ENCODE measurements at regions not wholly inside any gene's neighbourhood (a gene's known extent, or its start where the extent isn't known, plus 50 kb on each side); places are given as distances from the start of the nearest gene placed in this dataset.
"Not testable (repeated sequence)": the region's sequence is repeated elsewhere in the genome, so short reads cannot be mapped to it uniquely, and the experiment has no call there.

DNA sequence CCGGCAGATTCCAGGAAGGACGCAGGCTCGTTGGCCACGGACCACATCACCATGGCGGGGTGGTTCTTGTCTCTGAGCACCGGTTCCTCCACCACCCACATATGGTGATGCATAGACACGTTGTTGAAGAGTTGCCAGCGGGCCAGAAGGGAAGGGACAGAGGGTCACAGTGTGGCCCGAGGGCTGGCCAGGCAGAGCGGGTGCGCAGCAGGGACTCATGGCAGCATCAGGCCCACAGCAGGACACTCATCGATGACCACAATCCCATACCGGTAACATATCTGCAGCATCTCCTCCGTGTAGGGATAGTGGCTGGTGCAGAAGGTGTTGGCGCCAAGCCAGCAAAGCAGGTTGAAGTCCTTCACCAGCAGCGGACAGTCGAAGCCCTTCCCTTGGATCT is 469.2 kb upstream of the FAM174A start:
- not testable (repeated sequence) for DNase-seq (ENCODE audit: low read depth in 2 of 3, low spot score in 2 of 3)

DNA sequence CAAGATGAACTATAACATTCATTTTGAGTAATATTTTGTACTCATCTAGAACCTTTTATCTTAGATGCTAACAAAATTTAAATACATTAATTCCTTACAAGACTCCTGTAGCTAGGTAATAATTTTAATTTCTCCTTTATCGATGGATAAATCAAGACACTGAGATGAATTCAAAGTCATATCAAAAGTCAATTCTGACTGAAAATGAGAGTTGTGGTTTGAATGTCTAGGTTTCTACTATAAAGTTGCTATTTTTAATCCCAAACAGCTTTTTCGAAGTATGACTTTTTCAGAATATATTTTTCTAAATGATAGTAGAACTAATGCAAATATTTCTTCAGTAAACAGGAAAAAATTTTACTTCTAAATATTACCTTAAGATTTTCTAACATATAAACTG is 491.7 kb upstream of the FAM174A start:
- DNase-seq (ENCODE audit: low read depth in 2 of 3, low spot score in 2 of 3), result no peak

DNA sequence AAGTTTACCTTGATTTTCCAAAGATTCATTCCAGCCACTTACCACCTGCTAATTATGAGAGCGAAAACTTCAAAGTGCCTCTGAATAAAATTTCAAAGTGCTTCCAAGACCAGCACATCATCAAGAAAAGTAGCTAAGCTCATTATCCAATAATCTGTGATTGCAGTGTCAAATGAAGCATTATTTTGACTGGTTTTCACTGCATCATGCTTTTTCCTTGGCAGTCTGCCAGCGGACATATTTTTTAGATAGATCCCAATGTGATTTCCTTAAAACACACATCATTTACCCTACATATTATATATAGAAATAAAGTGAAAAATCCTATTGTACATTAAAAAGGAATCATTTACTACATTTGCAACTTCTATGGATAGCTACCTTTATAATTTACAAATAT is 508.6 kb upstream of the FAM174A start:
- no peak for DNase-seq (ENCODE audit: low read depth in 2 of 3, low spot score in 2 of 3)

DNA sequence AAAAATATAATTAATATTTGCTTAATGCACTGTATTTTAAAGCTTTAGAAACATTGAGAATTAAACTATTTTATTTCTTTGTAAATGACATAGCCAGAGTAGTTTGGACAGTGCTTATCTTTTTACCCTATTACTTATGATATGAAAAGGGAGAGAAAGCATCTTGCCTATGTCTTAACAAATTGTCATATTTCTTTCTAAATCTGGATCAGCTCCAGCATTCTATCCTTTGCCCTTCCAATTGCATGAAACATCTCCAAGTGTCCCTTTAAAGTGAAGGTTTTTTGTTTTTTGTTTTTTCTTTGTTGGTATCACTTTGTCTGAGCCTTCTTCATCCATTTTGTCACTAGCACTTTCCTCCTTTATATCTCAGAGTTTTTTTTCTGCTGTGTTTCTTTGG is 511.6 kb upstream of the FAM174A start:
- DNase-seq (ENCODE audit: low read depth in 2 of 3, low spot score in 2 of 3), result no peak

DNA sequence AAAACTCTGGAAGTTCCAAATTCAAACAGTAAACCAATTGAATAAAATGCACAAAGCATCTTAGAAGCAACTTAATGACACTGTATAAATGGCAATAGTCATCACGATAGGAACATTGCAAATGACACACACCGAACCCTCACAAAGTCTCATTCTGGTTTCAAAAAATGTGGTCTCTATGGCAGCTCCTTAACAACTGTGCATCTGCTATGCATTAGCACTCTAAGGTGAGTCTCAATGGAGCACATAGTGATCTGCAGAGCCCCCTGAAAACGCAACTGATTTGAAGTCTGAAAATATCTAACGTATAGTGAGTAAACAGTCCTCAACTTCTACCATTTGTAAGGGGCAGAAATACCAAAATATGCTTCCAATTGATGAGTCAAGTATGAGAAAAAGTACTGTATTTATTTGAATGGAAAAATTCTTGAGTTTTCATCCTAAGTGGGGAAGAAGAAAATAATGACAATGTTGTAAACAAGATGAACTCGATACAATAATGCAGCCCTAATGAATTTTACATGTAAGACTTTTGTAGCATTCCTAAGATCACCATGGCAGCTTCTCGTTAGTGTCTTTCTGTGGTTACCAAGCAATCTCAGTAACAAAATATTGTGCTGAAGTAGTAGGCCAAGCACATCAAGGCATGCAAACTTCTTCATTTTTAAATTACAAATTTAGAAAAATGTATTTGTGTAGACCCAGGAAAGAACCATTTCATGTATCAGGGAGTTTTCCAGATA is 517.5 kb upstream of the FAM174A start:
- no peak for DNase-seq (ENCODE audit: low read depth in 2 of 3, low spot score in 2 of 3)

DNA sequence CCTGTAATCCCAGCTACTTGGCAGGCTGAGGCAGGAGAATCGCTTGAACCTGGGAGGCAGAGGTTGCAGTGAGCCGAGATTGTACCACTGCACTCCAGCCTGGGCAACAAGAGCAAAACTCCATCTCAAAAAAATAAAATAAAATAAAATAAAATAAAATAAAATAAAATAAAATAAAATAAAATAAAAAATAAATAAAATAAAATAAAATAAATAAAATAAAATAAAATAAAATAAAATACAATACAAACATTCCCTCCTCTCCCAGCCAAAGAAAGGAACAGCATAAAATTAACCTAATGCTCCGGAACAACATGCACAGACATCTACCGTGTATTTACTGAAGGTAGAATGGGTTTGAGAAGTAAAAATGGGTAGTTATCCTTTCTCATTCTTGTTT is 521.9 kb upstream of the FAM174A start:
- DNase-seq (ENCODE audit: low read depth in 2 of 3, low spot score in 2 of 3), result not testable (repeated sequence)

DNA sequence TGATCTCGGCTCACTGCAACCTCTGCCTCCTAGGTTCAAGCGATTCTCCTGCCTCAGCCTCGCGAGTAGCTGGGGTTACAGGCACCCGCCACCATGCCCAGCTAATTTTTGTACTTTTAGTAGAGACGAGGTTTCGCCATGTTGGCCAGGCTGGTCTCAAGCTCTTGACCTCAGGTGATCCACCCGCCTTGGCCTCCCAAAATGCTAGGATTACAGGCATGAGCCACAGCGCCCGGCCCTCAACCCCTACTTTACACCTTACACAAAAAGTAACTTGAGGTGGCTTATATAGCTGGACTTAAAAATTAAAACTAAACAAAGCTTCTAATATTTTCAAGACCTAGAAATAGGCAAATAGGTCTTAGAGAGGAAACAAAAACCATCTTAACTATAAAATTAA is 524.0 kb upstream of the FAM174A start:
- not testable (repeated sequence) for DNase-seq (ENCODE audit: low read depth in 2 of 3, low spot score in 2 of 3)

DNA sequence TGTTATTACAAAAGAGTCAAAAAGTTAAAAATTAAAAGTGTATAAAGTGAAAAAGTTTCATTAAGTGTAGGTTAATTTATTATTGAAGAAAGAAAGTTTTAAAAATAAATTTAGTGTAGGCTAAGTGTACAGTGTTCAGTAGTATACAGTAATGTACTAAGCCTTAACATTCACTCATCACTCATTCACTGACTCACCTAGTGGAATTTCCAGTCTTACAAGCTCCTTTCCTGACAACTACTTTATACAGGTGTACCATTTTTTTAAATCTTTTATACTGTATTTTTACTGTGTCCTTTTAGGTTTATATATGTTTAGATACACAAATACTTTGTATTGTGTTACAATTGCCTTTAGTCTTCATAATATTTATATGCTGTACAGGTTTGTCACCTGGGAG is 530.2 kb upstream of the FAM174A start:
- no peak for DNase-seq (ENCODE audit: low read depth in 2 of 3, low spot score in 2 of 3)

DNA sequence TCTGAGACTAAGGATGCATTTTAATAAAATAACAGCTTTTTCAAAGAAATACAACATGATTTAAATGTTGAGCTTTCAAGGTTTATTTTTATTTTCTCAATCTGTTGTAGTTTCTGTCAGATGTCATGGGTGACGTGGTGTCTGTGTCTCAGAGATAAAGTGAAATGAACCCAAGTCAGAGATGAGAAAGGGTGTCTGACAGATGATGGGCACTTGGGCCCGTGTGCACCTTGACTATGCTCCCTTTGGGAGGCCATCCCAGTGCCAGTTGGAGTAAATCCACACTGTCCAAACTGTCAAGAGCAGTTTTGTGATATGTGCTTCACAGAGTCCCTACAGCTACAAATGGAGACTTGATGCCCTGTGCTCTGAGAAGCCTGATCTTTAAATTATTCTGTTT is 536.9 kb upstream of the FAM174A start:
- DNase-seq (ENCODE audit: low read depth in 2 of 3, low spot score in 2 of 3), result no peak

DNA sequence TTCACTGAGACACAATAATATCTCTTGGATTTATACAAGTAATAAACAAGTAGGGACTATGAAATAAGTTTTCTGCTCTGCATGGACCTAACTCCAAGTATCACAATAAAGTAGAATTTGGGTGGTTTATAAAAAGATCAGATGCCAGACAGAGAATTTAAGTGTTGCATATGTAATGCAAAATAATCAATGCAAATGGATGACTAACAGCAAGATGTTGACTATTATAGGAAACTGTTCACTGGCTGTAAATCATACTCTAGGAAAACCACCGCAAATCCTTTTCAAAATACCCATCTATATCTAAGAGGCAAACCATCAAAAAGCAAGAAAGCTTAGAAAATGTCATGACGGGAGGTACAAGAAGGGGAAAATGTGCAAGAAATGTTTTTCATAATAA is 539.8 kb upstream of the FAM174A start:
- no peak for DNase-seq (ENCODE audit: low read depth in 2 of 3, low spot score in 2 of 3)

DNA sequence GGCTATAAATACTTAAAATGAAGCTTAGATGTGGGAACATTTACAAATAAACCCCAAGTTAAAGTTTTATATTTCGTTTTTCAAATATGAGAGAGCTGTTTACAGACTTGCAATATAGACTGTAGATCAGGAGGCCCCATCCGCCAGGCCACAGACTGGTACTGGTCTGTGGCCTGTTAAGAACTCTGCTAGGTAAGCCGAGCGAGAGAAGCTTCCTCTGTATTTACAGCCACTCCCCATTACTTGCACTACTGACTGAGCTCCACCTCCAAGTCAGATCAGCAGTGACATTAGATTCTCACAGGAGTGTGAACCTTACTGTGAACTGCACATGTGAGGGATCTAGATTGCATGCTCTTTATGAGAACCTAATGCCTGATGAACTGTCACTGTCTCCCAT is 561.4 kb upstream of the FAM174A start:
- no peak for DNase-seq (ENCODE audit: low read depth in 2 of 3, low spot score in 2 of 3)

DNA sequence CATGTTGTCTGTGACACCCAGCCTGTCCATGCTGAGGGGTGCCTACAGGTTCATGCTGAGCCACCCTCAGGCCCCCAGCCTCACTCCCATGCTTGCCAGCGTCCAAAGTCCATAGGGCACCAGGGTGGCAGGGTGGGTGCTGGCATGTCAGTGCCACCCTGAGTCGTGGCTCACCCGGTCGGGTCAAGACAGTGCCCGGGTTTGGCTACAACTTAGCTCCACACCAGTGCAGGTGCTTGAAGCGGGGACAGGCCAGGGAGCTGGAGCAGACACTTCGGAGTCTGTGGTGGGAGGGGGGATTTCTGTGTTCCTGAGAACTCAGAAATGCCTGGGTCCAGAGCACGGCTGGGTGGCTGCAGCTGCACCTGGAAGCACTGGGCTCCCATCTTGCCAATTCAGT is 579.2 kb upstream of the FAM174A start:
- DNase-seq (ENCODE audit: low read depth in 2 of 3, low spot score in 2 of 3), result no peak

DNA sequence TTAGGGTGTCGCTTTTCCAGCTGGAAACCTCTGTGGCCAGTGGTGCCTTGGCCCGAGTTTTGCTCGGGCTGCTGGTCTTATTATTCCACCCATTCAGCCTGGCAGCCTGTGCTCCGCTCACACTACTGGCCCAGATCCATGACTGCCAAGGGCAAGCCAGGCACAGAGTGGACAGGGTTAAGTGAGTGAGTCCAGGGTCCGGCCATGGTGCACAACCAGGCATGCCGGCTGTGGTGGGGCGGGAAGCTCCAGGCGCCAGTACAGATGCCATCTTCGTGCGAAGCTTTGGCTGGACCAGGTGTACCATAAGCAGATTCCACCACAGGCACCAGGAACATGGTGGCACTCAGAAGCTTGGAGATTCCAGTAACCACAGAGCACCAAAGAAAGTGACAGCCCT is 580.2 kb upstream of the FAM174A start:
- DNase-seq (ENCODE audit: low read depth in 2 of 3, low spot score in 2 of 3), result no peak

DNA sequence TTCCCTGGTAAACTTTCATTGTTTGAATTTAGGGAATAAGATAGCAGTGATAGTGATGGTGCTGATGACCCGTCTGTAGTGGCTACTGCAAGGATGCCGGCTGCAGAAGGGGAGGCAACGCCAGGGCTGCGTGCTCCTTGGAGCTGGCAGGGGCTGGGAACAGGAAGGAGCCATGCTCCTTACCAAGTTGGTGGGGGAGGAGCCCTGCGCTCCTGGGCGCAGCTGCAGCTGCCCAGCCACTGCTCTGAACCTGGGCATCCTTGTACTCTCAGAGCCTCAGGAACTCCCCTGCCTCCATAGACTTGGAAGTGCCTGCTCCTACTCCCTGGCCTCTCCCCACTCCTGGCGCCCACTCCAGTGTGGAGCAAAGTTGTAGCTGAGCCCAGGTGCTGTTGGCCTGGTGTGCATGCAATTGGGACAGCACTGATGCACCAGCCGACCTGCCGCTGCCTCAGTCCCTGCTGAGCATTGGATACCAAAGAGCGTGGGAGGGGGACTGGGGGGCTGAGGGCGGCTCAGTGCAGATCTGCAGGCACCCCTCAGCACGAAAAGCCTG is 585.1 kb upstream of the FAM174A start:
- DNase-seq (ENCODE audit: low read depth in 2 of 3, low spot score in 2 of 3), result no peak

DNA sequence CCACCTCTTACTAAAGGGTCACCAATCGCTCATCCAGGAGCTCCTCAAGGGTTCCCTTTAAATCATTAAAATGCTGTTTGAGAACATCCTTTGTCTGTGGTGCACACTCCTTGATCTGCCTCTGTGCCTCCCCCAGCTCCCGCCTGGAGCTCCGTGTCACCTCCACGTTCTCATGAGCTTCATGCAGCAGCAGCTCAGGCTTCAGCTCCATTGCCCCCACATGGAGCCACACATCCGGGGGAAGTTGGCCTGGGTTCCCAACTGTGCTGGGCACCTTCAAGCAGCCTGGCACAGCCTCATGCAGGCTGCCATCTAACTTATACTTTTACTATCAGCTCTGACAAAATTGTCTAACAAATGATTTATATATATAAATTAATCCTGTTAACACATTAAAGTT is 585.8 kb upstream of the FAM174A start:
- DNase-seq (ENCODE audit: low read depth in 2 of 3, low spot score in 2 of 3), result no peak

DNA sequence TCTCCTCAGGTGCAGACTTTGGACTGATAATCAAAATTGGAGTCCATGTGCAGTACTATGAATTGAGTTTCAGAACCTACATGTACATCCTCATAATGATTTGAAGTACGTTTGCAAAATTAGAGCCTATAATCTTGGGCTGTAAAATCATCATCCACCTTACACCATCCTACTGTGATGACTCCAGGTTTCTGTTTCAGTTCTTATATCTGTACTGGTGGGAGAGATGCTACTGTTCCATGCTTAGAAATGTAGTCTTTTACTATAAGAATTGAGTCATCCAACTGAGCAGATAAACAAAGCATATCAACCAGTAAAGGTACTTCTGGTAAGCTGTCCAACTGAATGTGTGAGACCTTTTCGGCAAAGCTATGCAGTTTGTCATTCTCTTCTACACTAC is 586.3 kb upstream of the FAM174A start:
- no peak for DNase-seq (ENCODE audit: low read depth in 2 of 3, low spot score in 2 of 3)

DNA sequence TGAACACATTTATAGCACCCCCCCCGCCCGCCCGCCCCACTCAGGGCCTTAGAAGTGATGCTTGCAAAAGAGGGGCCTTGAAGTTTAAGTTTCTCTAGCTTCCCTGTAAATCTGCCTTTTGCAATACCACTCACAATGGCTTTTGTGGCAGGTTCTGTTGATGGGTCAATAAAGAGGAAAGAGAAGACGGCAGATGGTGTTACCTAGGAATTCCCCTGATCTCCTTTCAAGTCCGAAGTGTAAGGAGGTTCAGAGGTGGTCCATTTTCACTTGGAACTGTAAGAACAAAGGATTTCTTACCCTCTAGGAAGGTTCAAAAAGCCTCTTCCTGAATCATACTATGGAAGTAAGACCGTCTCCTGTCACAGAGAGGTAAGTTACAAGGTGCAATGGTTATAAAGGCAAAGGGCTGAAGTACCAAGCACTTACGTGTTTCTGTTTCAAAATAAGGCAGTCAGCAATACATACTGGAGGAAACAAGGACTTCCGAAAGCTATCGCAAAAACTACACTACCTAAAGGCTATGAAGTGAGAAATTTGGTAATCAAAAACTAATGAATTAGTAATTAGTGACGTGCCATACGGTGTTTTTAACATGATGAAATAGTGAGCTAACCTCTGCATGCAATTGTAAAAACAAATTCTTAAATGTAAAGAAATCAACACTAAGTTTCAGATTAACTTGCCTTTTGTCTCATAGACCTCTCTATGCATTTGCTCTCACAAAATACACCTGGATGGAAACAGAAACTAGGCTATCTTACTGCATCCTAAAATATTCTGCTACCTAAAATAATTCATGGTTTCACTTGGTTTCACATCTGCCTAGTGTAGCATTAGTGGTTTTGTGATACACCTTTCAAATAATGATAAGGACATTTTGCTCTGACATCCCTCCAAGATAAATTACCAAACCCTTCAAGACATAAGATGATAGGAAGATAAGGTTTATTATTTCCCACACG is 589.4 kb upstream of the FAM174A start:
- DNase-seq (ENCODE audit: low read depth in 2 of 3, low spot score in 2 of 3), result no peak

DNA sequence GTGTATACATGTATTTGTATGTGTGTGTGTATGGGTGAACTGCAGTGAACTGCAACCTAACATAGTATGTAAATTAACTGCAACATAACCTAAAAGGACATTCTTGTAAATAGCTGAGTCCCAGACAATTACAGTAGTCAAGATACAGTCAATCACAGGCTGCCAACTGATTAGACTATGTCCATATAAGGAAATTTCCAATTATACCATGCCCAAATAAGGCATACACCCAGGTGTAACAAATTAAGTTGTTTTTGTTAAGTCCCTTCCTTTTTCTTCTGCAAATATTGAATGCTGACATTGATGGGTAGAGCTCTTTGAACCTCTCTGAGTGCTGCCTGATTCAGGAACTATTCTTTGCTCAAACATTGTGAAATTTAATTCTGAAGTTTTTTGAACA is 594.6 kb upstream of the FAM174A start:
- DNase-seq (ENCODE audit: low read depth in 2 of 3, low spot score in 2 of 3), result no peak

DNA sequence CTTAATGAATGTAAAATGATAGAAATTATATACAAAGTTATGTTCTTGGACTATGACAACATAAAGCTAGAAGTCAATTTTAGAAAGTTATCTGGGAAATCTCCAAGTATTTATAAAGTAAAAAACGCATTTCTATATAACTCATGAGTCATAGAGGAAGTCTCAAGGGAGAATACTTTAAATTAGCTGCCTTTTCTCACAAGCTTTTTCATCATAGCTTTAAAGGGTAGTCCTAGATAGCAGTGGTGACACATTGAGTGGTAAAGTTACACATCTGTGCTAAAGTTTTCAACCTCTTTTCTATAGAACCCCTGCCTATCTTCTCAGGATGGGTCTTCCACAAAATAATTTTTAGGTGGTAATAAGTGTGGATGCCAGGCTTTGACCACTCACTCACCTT is 598.3 kb upstream of the FAM174A start:
- no peak for DNase-seq (ENCODE audit: low read depth in 2 of 3, low spot score in 2 of 3)

DNA sequence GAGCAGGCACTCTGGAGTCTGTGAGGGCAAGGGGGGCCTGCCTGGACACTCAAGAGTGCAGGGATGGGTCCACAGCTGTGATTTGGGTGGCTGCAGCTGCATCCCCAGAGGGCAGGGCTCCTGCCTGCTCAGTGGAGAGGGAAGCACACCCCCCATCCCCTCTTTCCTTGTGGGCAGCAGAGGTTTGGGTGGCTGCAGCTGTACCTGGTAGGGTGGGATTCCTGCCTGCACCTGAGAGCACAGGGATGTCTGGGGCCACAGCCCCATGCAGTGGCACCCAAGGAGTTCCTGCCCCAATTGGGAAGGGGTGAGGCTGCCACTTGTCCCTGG is 605.4 kb upstream of the FAM174A start:
- DNase-seq (ENCODE audit: low read depth in 2 of 3, low spot score in 2 of 3), result no peak

DNA sequence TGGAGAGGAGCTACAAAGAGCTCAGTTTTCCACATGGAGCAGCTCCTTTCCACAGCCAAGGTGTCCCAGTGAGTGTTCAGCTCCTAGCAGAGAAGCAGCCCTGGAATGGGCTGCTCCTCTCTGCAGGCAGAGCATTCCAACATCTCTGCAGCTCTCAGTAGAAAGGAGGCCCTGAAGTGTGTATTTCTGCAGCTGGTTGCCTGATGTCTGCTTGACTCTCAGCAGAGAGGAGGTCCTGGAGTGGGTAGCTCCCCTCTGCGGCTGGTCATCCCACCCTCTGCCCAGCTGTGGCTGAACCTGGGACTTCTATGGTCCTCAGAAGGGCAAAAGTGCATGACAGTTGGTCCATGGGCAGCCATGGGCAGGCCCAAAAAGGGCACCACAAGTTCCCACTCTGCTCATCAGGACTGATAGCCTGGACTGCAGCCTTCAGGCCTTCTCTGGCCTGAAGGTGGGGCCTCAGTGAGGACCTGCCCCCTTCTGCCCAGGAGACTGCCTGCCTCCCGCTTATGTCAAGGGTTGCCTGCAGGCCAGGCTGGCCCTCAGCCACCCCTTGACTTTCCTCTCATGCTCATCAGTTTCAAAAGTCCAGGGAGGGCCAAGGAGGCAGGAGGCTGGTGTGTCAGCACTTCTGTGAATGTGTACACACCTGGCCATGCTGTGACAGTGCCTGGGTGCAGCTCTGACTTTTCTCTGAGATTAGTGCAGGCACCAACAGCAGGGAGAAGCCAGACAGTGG is 605.9 kb upstream of the FAM174A start:
- no peak for DNase-seq (ENCODE audit: low read depth in 2 of 3, low spot score in 2 of 3)
